Activated naive CD4-positive, alpha-beta T cell treated with anti-CD3 and anti-CD28 coated beads, Interleukin-2, amount 50 U/mL, for 24 hours (primary cell): ENCODE measurements at regions not wholly inside any gene's neighbourhood (a gene's known extent, or its start where the extent isn't known, plus 50 kb on each side); places are given as distances from the start of the nearest gene placed in this dataset.
"Not testable (repeated sequence)": the region's sequence is repeated elsewhere in the genome, so short reads cannot be mapped to it uniquely, and the experiment has no call there.

ENCODE experiments used
- H3K27ac Mint-ChIP-seq: one replicate; pipeline ENCODE4 v1.8.0; 2021; ENCODE audit warnings: mild to moderate bottlenecking, mixed read lengths
- H3K27me3 Mint-ChIP-seq: one replicate; pipeline ENCODE4 v1.8.0; 2021; ENCODE audit warnings: mixed read lengths
- H3K36me3 Mint-ChIP-seq: one replicate; pipeline ENCODE4 v1.8.0; 2021; ENCODE audit warnings: mixed read lengths
- H3K4me1 Mint-ChIP-seq: one replicate; pipeline ENCODE4 v1.8.0; 2021; ENCODE audit warnings: mixed read lengths
- H3K4me3 Mint-ChIP-seq: one replicate; pipeline ENCODE4 v1.8.0; 2021; ENCODE audit warnings: mild to moderate bottlenecking, mixed read lengths
- H3K9me3 Mint-ChIP-seq: one replicate; pipeline ENCODE4 v1.8.0; 2021; ENCODE audit warnings: mixed read lengths

- peak overlapping the region; percentile 25 for H3K27ac Mint-ChIP-seq
- no peaks in the 10 kb centered on the region for H3K9me3 Mint-ChIP-seq
- H3K4me3 Mint-ChIP-seq = peak overlapping the region; percentile 6
- no peaks in the 10 kb centered on the region for H3K36me3 Mint-ChIP-seq
- no peaks in the 10 kb centered on the region for H3K27me3 Mint-ChIP-seq
- H3K4me1 Mint-ChIP-seq = peaks cover 43% of the 10 kb centered on the region
Observed at GRCh38 chr13:48879854-48880253, 95.9 kb upstream of the FNDC3A start.

- Mint-ChIP-seq H3K4me1 (peaks cover 53% of the 10 kb centered on the region), H3K27ac (peak overlapping the region; percentile 81), H3K4me3 (peak overlapping the region; percentile 56)
- not testable (repeated sequence) for H3K9me3 Mint-ChIP-seq, H3K36me3 Mint-ChIP-seq, H3K27me3 Mint-ChIP-seq
Observed at GRCh38 chr13:48883786-48884185, 91.9 kb upstream of the FNDC3A start.

GRCh38 chr13:48885027-48885395 lies 90.7 kb upstream of the FNDC3A start:
- no peaks in the 10 kb centered on the region for H3K36me3 Mint-ChIP-seq
- no peaks in the 10 kb centered on the region for H3K27me3 Mint-ChIP-seq
- H3K27ac Mint-ChIP-seq = peak overlapping the region; percentile 81
- peaks cover 45% of the 10 kb centered on the region for H3K4me1 Mint-ChIP-seq
- H3K9me3 Mint-ChIP-seq = no peaks in the 10 kb centered on the region
- peak overlapping the region; percentile 24 for H3K4me3 Mint-ChIP-seq

- Mint-ChIP-seq H3K4me3 (no peak overlapping the region), H3K36me3 (peaks cover 4% of the 10 kb centered on the region), H3K27me3 (no peaks in the 10 kb centered on the region), H3K27ac (no peak overlapping the region), H3K9me3 (peaks cover 5% of the 10 kb centered on the region), H3K4me1 (peaks cover 51% of the 10 kb centered on the region)
Observed at GRCh38 chr13:48888613-48889012, 87.1 kb upstream of the FNDC3A start.

- Mint-ChIP-seq H3K4me1 (peaks cover 34% of the 10 kb centered on the region), H3K36me3 (peaks cover 4% of the 10 kb centered on the region), H3K27ac (peak overlapping the region; percentile 64), H3K9me3 (peaks cover 5% of the 10 kb centered on the region), H3K4me3 (peak overlapping the region; percentile 17), H3K27me3 (no peaks in the 10 kb centered on the region)
Observed at GRCh38 chr13:48890391-48890790, 85.3 kb upstream of the FNDC3A start.

- H3K4me3 Mint-ChIP-seq = no peak overlapping the region
- no peaks in the 10 kb centered on the region for H3K27me3 Mint-ChIP-seq
- H3K9me3 Mint-ChIP-seq = peaks cover 5% of the 10 kb centered on the region
- peak overlapping the region; percentile 95 for H3K27ac Mint-ChIP-seq
- peaks cover 29% of the 10 kb centered on the region for H3K4me1 Mint-ChIP-seq
- H3K36me3 Mint-ChIP-seq = peaks cover 4% of the 10 kb centered on the region
Observed at GRCh38 chr13:48891586-48891985, 84.1 kb upstream of the FNDC3A start.

- peak overlapping the region; percentile 95 for H3K27ac Mint-ChIP-seq
- H3K4me3 Mint-ChIP-seq = peak overlapping the region; percentile 63
- H3K27me3 Mint-ChIP-seq = no peaks in the 10 kb centered on the region
- H3K36me3 Mint-ChIP-seq = peaks cover 4% of the 10 kb centered on the region
- peaks cover 29% of the 10 kb centered on the region for H3K4me1 Mint-ChIP-seq
- peaks cover 5% of the 10 kb centered on the region for H3K9me3 Mint-ChIP-seq
Observed at GRCh38 chr13:48892053-48892687, 83.5 kb upstream of the FNDC3A start.

GRCh38 chr13:48892688-48893075 lies 83.0 kb upstream of the FNDC3A start:
- H3K27ac Mint-ChIP-seq = no peak overlapping the region
- H3K4me3 Mint-ChIP-seq = no peak overlapping the region
- peaks cover 4% of the 10 kb centered on the region for H3K36me3 Mint-ChIP-seq
- no peaks in the 10 kb centered on the region for H3K27me3 Mint-ChIP-seq
- H3K4me1 Mint-ChIP-seq = peaks cover 29% of the 10 kb centered on the region
- H3K9me3 Mint-ChIP-seq = peaks cover 5% of the 10 kb centered on the region

- no peak overlapping the region for H3K4me3 Mint-ChIP-seq
- no peak overlapping the region for H3K27ac Mint-ChIP-seq
- no peaks in the 10 kb centered on the region for H3K9me3 Mint-ChIP-seq
- no peaks in the 10 kb centered on the region for H3K36me3 Mint-ChIP-seq
- H3K27me3 Mint-ChIP-seq = peaks cover 3% of the 10 kb centered on the region
- H3K4me1 Mint-ChIP-seq = peaks cover 17% of the 10 kb centered on the region
Observed at GRCh38 chr13:48896312-48896711, 79.4 kb upstream of the FNDC3A start.

GRCh38 chr13:48901781-48902180 lies 73.9 kb upstream of the FNDC3A start:
- Mint-ChIP-seq H3K9me3 (no peaks in the 10 kb centered on the region), H3K4me1 (no peaks in the 10 kb centered on the region), H3K27ac (no peak overlapping the region), H3K4me3 (no peak overlapping the region), H3K27me3 (peaks cover 3% of the 10 kb centered on the region), H3K36me3 (no peaks in the 10 kb centered on the region)

GRCh38 chr13:48902368-48902767 lies 73.3 kb upstream of the FNDC3A start:
- Mint-ChIP-seq H3K27me3 (peaks cover 3% of the 10 kb centered on the region), H3K4me3 (no peak overlapping the region), H3K36me3 (no peaks in the 10 kb centered on the region), H3K27ac (no peak overlapping the region), H3K9me3 (no peaks in the 10 kb centered on the region), H3K4me1 (no peaks in the 10 kb centered on the region)

- H3K36me3 Mint-ChIP-seq = no peaks in the 10 kb centered on the region
- H3K27ac Mint-ChIP-seq = no peak overlapping the region
- H3K27me3 Mint-ChIP-seq = peaks cover 2% of the 10 kb centered on the region
- no peaks in the 10 kb centered on the region for H3K4me1 Mint-ChIP-seq
- no peaks in the 10 kb centered on the region for H3K9me3 Mint-ChIP-seq
- H3K4me3 Mint-ChIP-seq = no peak overlapping the region
Observed at GRCh38 chr13:48904668-48905290, 70.9 kb upstream of the FNDC3A start.

- Mint-ChIP-seq H3K9me3 (no peaks in the 10 kb centered on the region), H3K27ac (no peak overlapping the region), H3K4me3 (no peak overlapping the region), H3K27me3 (peaks cover under 1% of the 10 kb centered on the region), H3K36me3 (no peaks in the 10 kb centered on the region), H3K4me1 (no peaks in the 10 kb centered on the region)
Observed at GRCh38 chr13:48906200-48906599, 69.5 kb upstream of the FNDC3A start.

GRCh38 chr13:48908381-48909055 lies 67.2 kb upstream of the FNDC3A start:
- H3K36me3 Mint-ChIP-seq = no peaks in the 10 kb centered on the region
- H3K27ac Mint-ChIP-seq = peak overlapping the region; percentile 36
- H3K27me3 Mint-ChIP-seq = no peaks in the 10 kb centered on the region
- no peaks in the 10 kb centered on the region for H3K4me1 Mint-ChIP-seq
- no peak overlapping the region for H3K4me3 Mint-ChIP-seq
- H3K9me3 Mint-ChIP-seq = no peaks in the 10 kb centered on the region

- Mint-ChIP-seq H3K27me3 (no peaks in the 10 kb centered on the region), H3K36me3 (no peaks in the 10 kb centered on the region), H3K27ac (no peak overlapping the region), H3K4me1 (no peaks in the 10 kb centered on the region), H3K4me3 (no peak overlapping the region), H3K9me3 (no peaks in the 10 kb centered on the region)
Observed at GRCh38 chr13:48909056-48909389, 66.7 kb upstream of the FNDC3A start.

- H3K4me1 Mint-ChIP-seq = no peaks in the 10 kb centered on the region
- no peak overlapping the region for H3K4me3 Mint-ChIP-seq
- no peaks in the 10 kb centered on the region for H3K9me3 Mint-ChIP-seq
- H3K27ac Mint-ChIP-seq = no peak overlapping the region
- H3K36me3 Mint-ChIP-seq = no peaks in the 10 kb centered on the region
- H3K27me3 Mint-ChIP-seq = peaks cover 1% of the 10 kb centered on the region
Observed at GRCh38 chr13:48910686-48911085, 65.0 kb upstream of the FNDC3A start.
